ENCODE measurements at regions not wholly inside any gene's neighbourhood (a gene's known extent, or its start where the extent isn't known, plus 50 kb on each side); places are given as distances from the start of the nearest gene placed in this dataset.

DNA sequence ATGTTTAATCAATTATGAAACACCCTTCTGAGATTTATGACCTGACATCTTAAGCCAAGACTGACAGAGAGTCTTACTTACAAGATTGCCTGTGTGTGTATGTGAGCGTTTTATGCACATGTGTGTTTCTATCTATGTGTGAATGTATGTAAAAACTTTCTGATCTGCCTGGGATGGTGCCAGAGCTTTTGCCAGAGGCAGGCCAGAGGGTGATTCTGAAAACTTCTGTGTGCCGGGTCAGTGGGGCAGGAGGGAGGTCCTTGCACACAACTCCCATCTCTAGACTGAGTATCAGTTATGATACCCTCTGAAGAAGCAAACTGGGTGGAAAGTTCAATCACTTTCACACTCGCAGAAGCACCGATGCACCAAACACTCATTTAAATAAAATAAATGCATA, 335.0 kb upstream of the NT5C1B start:
- no peak for DNase-seq

DNA sequence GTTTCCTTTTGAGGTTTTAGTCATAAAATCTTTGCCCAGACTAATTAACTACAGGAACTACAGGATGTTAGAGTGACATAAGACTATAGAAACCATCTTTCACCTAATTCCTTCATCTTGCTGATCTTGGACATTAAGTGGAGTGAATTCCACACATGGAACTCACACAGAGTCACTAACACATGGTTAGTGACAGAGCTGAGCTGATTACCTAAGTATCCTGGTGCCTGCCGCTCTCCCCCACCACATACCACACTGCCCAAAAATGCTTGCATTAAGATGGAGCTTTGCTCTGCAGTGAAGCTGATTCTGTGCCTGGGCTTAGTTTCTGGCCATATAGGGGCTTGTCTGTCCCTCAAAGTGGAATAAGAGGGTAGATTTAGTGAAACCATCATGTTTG, 332.9 kb upstream of the NT5C1B start:
- no peak for DNase-seq

DNA sequence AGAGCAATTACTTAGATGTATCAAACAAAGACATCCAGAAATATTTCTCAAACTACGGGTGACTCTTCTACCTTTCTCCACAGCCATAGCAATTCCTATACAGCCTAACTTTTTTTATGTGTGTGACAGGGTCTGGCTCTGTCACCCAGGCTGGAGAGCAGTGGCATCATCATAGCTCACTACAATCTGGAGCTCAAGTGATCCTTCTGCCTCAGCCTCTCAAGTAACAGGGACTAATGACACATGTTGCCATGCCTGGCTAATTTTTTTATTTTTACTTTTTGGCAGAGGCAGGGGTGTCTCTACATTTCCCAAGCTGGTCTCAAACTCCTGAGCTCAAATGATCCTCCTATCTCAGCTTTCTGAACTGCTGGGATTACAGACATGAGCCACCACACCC, 328.9 kb upstream of the NT5C1B start:
- DNase-seq, result no peak

GRCh38 chr2:18915227-18915626, 325.9 kb upstream of the NT5C1B start:
- DNase-seq, result no peak

- no peak for DNase-seq
These were observed 324.1 kb upstream of the NT5C1B start for GRCh38 chr2:18913512-18913911.

- no peak for DNase-seq
These were observed 323.0 kb upstream of the NT5C1B start for GRCh38 chr2:18912225-18912888.

DNA sequence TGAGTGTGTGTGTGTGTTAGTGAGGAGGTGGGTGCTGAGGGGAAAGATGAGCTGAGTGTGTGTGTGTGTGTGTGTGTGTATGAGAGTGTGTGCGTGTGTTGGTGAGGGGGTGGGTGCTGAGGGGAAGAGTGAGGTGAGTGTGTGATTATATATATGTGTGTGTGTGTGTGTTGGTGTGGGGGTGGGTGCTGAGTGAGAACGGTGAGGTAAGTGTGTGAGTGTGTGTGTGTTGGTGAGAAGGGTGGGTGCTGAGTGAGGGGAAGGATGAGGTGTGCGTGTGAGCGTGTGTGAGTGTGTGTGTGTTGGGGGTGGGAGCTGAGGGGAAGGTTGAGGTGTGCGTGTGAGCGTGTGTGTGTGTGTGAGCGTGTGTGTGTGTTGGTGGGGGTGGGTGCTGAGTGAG, 322.0 kb upstream of the NT5C1B start:
- DNase-seq, result no peak

DNA sequence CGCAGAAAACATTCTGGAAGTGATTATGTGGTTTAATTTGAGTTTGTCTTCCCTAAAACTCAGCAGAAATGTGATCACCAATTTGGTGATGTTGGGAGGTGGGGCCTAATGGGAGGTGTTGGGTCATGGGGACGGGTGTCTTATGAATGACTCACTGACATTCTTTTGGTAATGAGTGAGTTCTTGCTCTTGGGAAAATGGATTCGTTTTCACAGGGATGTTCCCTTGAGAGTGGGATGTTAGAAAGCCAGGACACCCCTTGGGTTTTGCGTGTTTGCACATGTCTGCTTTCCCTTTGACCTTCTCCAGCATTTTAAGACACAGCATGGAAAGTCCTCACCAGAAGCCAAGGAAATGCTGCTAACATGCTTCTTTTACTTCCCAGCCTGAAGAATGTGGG, 321.5 kb upstream of the NT5C1B start:
- peak; percentile 8 for DNase-seq

DNA sequence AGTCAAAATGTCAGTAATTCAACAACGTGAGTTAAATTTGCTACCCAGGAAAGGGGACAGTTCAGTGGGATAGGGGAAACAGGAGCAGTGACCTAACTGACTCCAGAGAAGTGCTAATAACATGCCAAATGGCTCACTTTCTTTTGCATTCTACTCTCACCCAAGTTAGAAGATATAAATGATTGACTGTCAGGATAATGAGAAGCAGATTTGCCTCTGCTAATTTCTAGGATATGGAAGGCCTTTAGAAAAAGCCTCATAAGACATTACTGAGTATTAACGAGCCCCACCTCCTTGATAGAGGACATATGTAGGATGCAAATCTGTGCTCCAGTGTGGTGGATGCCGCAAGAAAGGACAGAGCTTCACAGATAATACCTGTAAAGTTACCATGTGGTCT, 318.6 kb upstream of the NT5C1B start:
- DNase-seq, result no peak

DNA sequence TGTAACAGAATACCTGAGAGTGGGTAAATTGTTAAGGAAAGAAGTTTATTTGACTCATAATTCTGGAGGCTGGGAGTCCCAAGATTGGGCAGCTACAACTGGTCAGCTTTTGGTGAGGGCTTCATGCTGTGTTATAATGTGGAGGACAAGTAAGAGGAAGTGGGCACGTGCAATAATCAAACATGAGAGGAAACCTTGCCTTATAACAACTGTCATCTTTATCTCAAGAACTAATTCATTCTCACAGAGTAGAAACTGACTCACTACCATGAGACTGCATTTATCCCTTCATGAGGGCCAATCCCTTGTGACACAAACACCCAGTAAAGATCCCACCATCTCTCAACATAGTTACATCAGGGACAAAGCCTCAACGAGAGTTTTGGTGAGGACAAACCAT, 318.1 kb upstream of the NT5C1B start:
- no peak for DNase-seq

GRCh38 chr2:18903750-18904149, 314.4 kb upstream of the NT5C1B start:
- no peak for DNase-seq

DNA sequence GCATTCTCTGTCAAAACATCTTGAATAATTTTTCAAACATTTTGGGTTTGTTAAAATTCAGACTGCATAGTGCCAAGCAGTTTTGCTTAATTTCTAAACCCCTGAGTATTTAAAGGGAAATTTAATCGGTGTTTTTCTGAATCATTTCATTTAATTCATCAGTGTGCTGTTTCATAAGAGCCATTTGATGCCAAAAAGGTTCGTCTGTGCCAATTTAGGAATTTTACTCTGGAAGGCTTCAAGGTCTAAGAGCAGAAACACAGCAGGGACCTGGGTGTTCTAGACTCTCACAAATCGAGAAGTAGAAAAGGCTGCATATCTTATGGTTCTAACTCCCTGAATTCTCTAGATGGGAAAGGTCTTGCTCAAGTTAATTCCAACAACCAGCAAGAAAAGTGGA, 311.9 kb upstream of the NT5C1B start:
- DNase-seq, result no peak

DNA sequence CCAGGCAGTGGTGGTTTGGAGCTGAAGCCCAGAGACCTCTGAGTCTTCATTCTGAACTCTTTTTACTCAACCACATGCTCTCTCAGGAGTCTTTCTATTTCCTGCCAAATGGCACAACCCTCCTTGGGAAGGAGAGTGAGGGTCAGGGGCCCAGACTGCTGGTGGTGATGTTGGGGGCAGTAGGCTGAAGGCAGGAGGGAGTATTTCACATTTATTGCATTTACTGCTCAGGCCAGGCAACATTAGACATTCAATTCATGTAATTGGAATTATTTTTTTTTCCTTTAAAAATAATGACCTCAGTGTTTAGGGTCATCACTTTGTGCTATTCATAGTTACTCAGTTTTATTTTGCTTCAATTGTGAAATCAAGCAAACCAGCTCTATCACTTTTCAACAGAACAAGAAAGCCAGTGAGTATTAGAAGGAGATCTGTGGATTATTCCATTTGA, 311.3 kb upstream of the NT5C1B start:
- DNase-seq, result no peak

GRCh38 chr2:18899725-18900124, 310.4 kb upstream of the NT5C1B start:
- DNase-seq, result no peak

DNA sequence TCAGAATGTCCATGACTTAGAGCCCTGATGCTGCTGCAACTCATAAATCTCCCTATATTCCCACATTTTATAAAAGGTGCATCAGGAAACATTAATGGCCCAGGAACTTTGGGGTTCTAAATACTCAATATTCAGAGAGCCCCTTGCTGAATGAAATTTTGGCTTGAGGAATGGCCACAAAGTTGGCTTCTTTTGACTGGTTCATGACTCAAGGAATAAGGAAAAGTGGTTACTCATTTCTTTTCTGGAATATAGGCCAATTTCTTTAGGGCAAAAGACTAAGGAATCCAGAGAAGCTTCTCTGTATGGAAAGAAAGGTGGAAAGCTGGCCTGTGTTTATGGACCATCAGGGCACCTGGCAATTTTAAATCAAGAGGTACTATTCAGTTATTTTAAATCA, 308.9 kb upstream of the NT5C1B start:
- no peak for DNase-seq

DNA sequence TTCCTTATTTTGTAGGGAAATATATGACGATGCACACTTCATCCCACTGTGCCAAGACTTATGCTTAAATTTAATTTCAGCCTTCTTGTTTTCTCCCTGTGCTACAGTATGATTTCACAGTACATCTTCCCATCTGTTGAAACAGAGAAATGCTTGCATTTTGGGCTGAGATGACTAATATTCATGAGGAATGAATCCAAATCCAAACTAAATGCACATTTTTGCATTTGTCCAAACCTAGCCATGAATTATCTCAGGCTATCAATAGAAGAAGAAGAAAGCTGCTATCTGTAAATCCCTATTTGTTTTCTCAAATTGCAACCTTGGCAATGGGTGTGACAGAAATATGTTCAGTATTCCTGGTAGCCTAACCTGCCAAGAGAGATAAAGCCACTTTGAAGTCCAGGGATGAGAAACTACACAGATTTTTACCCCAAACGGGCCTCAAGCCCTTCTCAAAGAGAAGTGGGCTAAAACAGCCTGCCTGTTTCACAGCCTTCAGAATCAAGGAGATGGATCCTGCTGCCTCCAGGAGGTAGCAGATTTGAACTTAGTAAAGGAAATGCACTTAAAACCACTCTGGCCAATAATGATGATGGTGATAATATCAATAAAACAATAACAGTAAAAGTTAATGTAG, 306.9 kb upstream of the NT5C1B start:
- DNase-seq, result no peak

- DNase-seq, result no peak
These were observed 302.4 kb upstream of the NT5C1B start for GRCh38 chr2:18891600-18892345.

- DNase-seq, result no peak
These were observed 300.4 kb upstream of the NT5C1B start for GRCh38 chr2:18889565-18890332.

DNA sequence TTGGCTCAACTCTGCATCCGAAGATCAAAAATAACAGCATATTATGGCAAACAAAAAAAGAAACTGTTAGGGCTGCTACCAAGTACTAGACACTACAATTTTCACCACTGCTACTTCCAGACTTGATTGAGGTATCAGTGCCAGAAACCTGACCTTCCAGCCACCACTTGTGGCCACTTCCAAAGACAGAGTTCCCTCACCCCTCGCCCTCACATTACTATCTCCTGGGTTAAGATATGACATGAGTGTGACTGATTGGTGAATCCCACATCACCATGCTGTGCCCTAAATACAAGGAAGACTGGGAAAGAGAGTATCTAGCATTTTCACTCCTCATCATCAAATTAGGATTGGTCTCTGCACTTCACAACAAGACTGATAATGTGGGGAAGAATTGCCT, 296.1 kb upstream of the NT5C1B start:
- no peak for DNase-seq

DNA sequence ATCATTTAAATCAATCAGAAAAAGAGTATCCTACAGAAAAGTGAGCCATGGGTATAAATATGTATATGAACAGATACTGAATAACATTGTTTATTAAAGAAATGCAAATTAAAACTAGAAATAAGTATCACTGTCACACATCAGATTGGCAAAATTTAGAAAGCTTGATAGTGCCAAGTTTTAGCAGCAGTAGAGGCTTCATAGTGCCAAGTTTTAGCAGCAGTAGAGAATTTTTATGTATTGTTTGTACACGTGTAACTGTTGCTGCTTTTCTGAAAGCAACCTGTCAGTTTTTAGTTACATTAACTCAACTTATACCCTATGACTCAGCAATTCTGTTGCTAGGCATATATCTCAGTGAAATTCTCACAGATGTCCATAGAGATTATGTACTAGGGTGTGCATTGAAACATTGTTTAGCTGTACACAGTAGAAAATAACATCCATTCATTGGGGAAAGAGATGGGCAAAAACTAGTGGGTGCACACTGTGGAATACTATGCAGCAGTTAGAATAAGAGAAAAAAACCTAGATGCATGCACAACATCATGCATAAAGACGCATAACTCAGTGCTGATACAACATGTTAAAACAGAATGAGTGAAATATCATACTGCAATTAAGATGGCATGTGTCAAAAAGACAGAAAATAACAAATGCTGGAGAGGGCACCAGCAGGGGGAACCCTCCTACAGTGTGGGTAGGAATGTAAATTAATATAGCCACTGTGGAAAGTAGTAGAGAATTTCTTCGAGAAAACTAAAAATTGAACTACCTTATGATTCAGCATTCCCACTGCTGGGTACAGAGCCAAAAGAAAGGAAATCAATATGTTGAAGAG, 294.5 kb upstream of the NT5C1B start:
- DNase-seq, result peak; percentile 20

DNA sequence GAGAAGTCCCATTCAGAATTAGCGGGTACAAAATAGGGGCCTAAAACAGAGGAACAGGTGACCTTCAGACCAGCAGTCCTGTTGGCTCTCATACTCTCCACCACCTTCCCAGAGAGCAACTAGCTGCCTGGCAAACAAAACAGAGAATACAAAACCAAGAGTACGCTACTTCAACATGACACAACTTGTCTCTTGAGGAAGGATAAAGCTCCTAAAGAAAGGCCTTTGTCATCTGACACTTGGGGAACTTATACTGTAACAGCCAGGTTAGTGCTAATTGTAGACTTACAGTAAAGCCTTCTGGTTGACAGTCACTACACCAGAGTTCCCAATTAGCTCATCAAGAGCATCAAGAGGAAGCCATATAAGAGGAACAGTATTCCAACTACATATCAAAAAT, 282.1 kb upstream of the NT5C1B start:
- DNase-seq, result no peak

DNA sequence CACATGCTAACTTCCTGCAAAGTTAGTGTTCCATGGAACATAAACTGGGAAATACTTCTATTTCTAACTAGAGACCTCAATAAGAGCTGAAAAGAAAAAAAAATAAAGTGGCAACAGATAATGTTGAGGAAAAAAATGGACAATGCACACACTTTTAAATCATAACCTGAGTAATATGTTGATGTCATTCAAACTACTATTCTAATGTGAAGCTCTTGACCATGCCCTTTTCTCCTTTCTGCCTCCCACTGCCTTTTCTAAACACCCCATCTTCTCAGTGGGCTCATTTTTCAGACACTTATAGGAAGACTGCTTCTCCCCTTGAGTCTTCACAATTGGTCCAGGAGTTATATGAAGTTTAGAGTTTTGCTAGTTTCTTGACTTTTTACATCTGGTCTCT, 280.9 kb upstream of the NT5C1B start:
- DNase-seq, result no peak

DNA sequence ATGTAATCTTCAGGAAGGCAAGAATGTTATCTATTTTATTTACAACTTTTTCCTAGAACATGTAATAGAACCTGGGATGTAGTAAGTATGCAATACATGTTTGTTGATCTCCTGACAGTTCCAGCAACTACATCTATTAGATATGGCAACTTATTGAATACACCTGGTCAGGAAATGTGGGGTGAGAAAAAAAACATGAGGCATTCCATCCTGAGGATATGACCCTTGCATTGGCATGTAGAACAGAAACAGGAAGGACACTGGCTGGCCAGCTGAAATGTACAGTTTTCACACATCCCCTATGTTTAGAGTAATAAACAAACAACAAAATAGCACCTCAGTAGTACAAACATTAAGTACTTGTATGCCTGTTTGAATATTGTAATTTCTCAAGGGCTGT, 272.6 kb upstream of the NT5C1B start:
- no peak for DNase-seq

Data from T1000 (cell line).